ENCODE measurements at regions not wholly inside any gene's neighbourhood (a gene's known extent, or its start where the extent isn't known, plus 50 kb on each side); places are given as distances from the start of the nearest gene placed in this dataset.

- DNase-seq: no peak
- Mint-ChIP-seq H3K36me3 (ENCODE audit: unreplicated experiment) (no peaks in the 10 kb centered on the region), H3K4me3 (ENCODE audit: unreplicated experiment) (no peak overlapping the region), H3K4me1 (ENCODE audit: low read depth, unreplicated experiment) (no peaks in the 10 kb centered on the region), H3K9me3 (ENCODE audit: unreplicated experiment) (no peaks in the 10 kb centered on the region), H3K27me3 (ENCODE audit: unreplicated experiment) (peaks cover 1% of the 10 kb centered on the region), H3K27ac (ENCODE audit: unreplicated experiment) (no peak overlapping the region)
- TF ChIP-seq, protein P1, sequence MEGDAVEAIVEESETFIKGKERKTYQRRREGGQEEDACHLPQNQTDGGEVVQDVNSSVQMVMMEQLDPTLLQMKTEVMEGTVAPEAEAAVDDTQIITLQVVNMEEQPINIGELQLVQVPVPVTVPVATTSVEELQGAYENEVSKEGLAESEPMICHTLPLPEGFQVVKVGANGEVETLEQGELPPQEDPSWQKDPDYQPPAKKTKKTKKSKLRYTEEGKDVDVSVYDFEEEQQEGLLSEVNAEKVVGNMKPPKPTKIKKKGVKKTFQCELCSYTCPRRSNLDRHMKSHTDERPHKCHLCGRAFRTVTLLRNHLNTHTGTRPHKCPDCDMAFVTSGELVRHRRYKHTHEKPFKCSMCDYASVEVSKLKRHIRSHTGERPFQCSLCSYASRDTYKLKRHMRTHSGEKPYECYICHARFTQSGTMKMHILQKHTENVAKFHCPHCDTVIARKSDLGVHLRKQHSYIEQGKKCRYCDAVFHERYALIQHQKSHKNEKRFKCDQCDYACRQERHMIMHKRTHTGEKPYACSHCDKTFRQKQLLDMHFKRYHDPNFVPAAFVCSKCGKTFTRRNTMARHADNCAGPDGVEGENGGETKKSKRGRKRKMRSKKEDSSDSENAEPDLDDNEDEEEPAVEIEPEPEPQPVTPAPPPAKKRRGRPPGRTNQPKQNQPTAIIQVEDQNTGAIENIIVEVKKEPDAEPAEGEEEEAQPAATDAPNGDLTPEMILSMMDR (IDR thresholded peaks at IDR 0.05; ENCODE audit: partially characterized antibody, unreplicated experiment): no peak
Measured at GRCh38 chr5:159827861-159828260, 88.4 kb upstream of the ADRA1B start.

DNA sequence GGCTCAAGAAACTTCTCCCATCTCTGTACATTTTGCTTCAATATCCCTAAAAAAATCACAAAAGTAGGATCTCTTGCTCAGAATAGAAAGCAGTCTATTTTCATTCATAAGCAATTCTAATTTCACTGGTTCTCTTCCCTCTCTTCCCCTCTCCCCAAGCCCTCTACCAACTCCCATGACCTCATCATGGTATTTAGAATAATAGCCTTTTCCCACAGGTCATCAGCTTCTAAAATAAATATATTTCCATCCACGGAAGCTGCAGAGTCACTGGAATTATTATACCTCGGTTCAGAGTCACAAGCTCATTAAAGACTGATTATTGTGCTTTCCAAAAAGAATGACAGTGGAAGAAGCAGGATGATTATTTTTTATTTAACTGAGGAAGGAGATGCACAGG, 84.2 kb upstream of the ADRA1B start:
- Mint-ChIP-seq H3K27me3 (ENCODE audit: unreplicated experiment) (no peaks in the 10 kb centered on the region), H3K36me3 (ENCODE audit: unreplicated experiment) (no peaks in the 10 kb centered on the region), H3K9me3 (ENCODE audit: unreplicated experiment) (peaks cover 1% of the 10 kb centered on the region), H3K4me1 (ENCODE audit: low read depth, unreplicated experiment) (no peaks in the 10 kb centered on the region), H3K4me3 (ENCODE audit: unreplicated experiment) (no peak overlapping the region), H3K27ac (ENCODE audit: unreplicated experiment) (no peak overlapping the region)
- TF ChIP-seq, protein P1 (IDR thresholded peaks at IDR 0.05; ENCODE audit: partially characterized antibody, unreplicated experiment): no peak
- DNase-seq: no peak

- H3K9me3 Mint-ChIP-seq (ENCODE audit: unreplicated experiment): peaks cover 1% of the 10 kb centered on the region
- H3K27me3 Mint-ChIP-seq (ENCODE audit: unreplicated experiment): no peaks in the 10 kb centered on the region
- H3K4me1 Mint-ChIP-seq (ENCODE audit: low read depth, unreplicated experiment): no peaks in the 10 kb centered on the region
- TF ChIP-seq, protein P1 (IDR thresholded peaks at IDR 0.05; ENCODE audit: partially characterized antibody, unreplicated experiment): no peak
- H3K27ac Mint-ChIP-seq (ENCODE audit: unreplicated experiment): no peak overlapping the region
- no peak for DNase-seq
- no peak overlapping the region for H3K4me3 Mint-ChIP-seq (ENCODE audit: unreplicated experiment)
- H3K36me3 Mint-ChIP-seq (ENCODE audit: unreplicated experiment): no peaks in the 10 kb centered on the region
Measured at GRCh38 chr5:159833088-159833487, 83.2 kb upstream of the ADRA1B start.

- Mint-ChIP-seq H3K36me3 (ENCODE audit: unreplicated experiment) (no peaks in the 10 kb centered on the region), H3K27ac (ENCODE audit: unreplicated experiment) (no peak overlapping the region), H3K4me3 (ENCODE audit: unreplicated experiment) (no peak overlapping the region), H3K27me3 (ENCODE audit: unreplicated experiment) (no peaks in the 10 kb centered on the region), H3K9me3 (ENCODE audit: unreplicated experiment) (peaks cover 1% of the 10 kb centered on the region), H3K4me1 (ENCODE audit: low read depth, unreplicated experiment) (no peaks in the 10 kb centered on the region)
- TF ChIP-seq, protein P1 (IDR thresholded peaks at IDR 0.05; ENCODE audit: partially characterized antibody, unreplicated experiment): no peak
- DNase-seq: no peak
Measured at GRCh38 chr5:159833846-159834245, 82.4 kb upstream of the ADRA1B start.

DNA sequence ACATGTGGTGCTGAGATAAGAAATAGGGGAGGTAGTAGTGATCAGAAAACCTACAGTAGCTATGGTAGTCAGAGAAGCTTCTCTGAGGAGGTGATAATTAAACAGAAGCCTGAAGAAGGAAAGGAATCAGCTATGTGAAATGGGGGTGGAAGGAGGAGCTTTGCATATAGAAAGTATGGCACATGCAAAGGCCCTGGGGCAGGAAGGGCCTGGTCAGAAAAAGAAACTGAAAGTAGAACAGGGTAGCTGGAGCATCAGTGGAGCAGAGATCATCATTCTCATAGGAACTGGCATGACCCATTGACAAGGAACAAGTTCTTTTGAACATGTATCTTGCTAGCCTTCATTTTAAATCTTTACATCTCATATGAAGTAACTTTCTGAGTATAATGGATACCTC, 80.7 kb upstream of the ADRA1B start:
- DNase-seq: no peak
- Mint-ChIP-seq H3K36me3 (ENCODE audit: unreplicated experiment) (no peaks in the 10 kb centered on the region), H3K27ac (ENCODE audit: unreplicated experiment) (no peak overlapping the region), H3K4me1 (ENCODE audit: low read depth, unreplicated experiment) (no peaks in the 10 kb centered on the region), H3K27me3 (ENCODE audit: unreplicated experiment) (no peaks in the 10 kb centered on the region), H3K4me3 (ENCODE audit: unreplicated experiment) (no peak overlapping the region), H3K9me3 (ENCODE audit: unreplicated experiment) (peaks cover 1% of the 10 kb centered on the region)
- TF ChIP-seq, protein P1 (IDR thresholded peaks at IDR 0.05; ENCODE audit: partially characterized antibody, unreplicated experiment): no peak
